ENCODE measurements at regions not wholly inside any gene's neighbourhood (a gene's known extent, or its start where the extent isn't known, plus 50 kb on each side); places are given as distances from the start of the nearest gene placed in this dataset.

DNA sequence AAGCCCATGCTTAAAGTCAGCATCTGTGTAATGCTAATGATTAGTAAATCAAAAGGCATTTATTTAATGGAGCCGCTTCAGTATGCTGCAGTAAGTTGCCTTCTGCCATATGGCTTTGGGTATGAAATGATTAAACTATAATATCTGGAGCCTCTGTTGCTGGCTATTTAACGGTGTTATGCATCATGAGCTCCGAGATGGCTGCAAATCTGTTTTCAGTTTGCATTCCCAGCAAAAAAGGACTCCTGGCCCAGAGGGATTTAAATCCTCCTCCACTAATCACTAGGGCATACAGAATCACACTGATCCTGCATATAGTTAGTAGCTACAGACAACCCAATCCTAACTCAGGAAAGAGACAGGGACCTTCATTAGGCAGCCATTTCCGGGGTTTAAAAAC lies 171.5 kb upstream of the EEA1 start:
- Histone ChIP-seq H3K4me3 (no peak overlapping the region), H3K4me1 (no peaks in the 10 kb centered on the region), H3K27ac (no peak overlapping the region), H3K36me3 (no peaks in the 10 kb centered on the region), H3K27me3 (no peaks in the 10 kb centered on the region), H3K9me3 (no peaks in the 10 kb centered on the region)
- DNase-seq (ENCODE audit: low spot score), result no peak
- TF ChIP-seq, protein P1, sequence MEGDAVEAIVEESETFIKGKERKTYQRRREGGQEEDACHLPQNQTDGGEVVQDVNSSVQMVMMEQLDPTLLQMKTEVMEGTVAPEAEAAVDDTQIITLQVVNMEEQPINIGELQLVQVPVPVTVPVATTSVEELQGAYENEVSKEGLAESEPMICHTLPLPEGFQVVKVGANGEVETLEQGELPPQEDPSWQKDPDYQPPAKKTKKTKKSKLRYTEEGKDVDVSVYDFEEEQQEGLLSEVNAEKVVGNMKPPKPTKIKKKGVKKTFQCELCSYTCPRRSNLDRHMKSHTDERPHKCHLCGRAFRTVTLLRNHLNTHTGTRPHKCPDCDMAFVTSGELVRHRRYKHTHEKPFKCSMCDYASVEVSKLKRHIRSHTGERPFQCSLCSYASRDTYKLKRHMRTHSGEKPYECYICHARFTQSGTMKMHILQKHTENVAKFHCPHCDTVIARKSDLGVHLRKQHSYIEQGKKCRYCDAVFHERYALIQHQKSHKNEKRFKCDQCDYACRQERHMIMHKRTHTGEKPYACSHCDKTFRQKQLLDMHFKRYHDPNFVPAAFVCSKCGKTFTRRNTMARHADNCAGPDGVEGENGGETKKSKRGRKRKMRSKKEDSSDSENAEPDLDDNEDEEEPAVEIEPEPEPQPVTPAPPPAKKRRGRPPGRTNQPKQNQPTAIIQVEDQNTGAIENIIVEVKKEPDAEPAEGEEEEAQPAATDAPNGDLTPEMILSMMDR (IDR thresholded peaks at IDR 0.05), result no peak

DNA sequence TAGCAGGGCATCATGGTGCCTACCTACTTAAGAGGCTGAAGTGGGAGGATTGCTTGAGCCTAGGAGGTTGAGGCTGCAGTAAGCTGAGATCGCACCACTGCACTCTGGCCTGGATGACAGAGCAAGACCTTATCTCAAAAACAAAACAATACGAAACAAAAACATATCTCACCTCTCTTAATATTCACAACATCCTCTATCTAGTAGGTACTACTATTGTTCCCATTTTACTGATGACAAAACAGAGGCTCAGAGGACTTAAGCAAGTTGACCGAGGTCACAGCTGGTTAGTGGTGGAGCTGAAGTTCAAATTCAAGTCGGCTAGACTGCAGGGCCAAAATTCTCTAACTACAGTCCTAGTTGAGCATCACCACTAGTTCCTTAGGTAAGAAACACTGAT lies 172.3 kb upstream of the EEA1 start:
- TF ChIP-seq, protein P1 (IDR thresholded peaks at IDR 0.05), result no peak
- H3K4me1 ChIP-seq, result no peaks in the 10 kb centered on the region
- H3K36me3 ChIP-seq, result no peaks in the 10 kb centered on the region
- H3K27me3 ChIP-seq, result no peaks in the 10 kb centered on the region
- H3K27ac ChIP-seq, result no peak overlapping the region
- no peak for DNase-seq (ENCODE audit: low spot score)
- no peaks in the 10 kb centered on the region for H3K9me3 ChIP-seq
- no peak overlapping the region for H3K4me3 ChIP-seq

DNA sequence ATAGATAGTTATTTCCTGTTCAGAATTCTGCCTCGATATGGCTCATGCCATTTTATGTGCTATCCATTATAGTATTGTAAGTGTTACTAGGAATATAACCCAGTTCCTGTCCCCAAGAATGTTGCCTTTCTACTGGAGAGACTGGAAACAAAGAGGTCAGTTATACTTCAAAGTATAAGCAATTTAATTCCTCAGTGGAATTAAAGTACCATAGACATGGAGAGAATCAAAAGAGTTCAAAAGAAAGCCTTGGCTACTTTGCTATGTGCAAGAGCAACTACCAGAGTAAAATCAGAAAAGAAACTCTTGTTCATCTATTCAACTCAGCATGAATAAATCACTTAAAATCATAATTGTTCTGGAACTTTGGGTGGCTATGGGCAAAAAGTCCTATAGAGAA lies 173.2 kb upstream of the EEA1 start:
- Histone ChIP-seq H3K36me3 (no peaks in the 10 kb centered on the region), H3K4me3 (no peak overlapping the region), H3K9me3 (no peaks in the 10 kb centered on the region), H3K4me1 (no peaks in the 10 kb centered on the region), H3K27ac (no peak overlapping the region), H3K27me3 (no peaks in the 10 kb centered on the region)
- TF ChIP-seq, protein P1 (IDR thresholded peaks at IDR 0.05), result no peak
- DNase-seq (ENCODE audit: low spot score), result no peak

DNA sequence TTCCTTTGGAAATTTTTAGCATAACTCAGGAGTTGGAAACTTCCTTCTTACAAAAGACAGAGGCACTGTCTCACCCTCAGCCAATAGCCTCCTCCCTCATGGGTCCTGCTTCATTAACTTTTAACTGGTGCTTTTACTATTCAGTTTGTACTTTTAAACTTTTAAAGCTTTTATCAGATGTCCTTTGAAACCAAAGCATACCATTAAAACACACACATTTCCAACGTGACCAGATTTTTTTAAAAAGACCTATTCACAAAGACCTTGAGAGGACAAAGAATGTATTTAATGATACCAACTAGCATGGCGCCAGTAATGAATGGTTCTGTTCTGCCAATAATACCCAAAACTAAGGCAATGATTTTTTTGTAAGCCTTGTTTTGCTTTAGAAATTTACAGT lies 173.6 kb upstream of the EEA1 start:
- H3K9me3 ChIP-seq, result no peaks in the 10 kb centered on the region
- H3K27ac ChIP-seq, result no peak overlapping the region
- H3K36me3 ChIP-seq, result no peaks in the 10 kb centered on the region
- H3K4me1 ChIP-seq, result no peaks in the 10 kb centered on the region
- no peak for DNase-seq (ENCODE audit: low spot score)
- TF ChIP-seq, protein P1 (IDR thresholded peaks at IDR 0.05), result no peak
- H3K27me3 ChIP-seq, result no peaks in the 10 kb centered on the region
- no peak overlapping the region for H3K4me3 ChIP-seq

DNA sequence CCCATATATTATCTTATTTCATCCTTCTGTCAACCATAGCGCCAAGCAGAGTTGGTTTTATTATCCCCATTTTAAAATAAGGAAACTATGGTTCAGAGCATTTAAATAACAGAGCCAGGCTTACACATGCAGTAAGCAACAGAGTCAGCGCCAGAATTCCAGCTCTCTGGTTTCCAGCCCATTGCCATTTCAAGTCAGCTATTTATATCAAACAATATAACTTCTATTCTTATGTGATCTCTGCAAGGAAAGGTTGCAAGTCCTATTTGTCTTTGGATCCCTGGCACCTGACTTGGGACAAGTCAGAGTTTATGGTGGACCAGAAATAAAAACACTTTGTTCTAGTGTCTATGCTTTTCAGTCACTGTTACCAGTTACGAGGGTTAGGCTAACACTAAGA lies 174.1 kb upstream of the EEA1 start:
- no peak for DNase-seq (ENCODE audit: low spot score)
- Histone ChIP-seq H3K4me3 (no peak overlapping the region), H3K9me3 (no peaks in the 10 kb centered on the region), H3K27me3 (no peaks in the 10 kb centered on the region), H3K36me3 (no peaks in the 10 kb centered on the region), H3K4me1 (no peaks in the 10 kb centered on the region), H3K27ac (no peak overlapping the region)
- TF ChIP-seq, protein P1 (IDR thresholded peaks at IDR 0.05), result no peak

DNA sequence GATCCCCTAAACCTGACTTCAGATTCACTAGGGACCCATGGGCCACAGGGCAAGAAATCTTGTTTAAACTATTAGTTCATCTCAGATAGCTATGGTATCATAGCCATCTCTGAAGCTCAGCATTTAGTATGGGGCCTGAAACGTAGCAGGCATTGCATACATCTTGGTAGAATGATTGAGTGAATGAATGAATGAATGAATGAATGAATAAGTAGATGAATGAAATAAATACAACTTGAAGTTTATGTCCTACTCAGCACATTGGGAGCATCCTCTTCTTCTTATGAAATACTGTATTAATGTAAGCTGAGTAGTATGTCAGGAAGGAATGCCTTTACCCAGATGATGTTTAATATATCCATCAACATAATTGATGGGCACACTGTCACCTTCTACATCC lies 175.4 kb upstream of the EEA1 start:
- Histone ChIP-seq H3K9me3 (no peaks in the 10 kb centered on the region), H3K4me1 (peaks cover 0 to 13% of the 10 kb centered on the region in 2 donors), H3K4me3 (no peak overlapping the region), H3K36me3 (no peaks in the 10 kb centered on the region), H3K27me3 (no peaks in the 10 kb centered on the region), H3K27ac (no peak overlapping the region)
- DNase-seq (ENCODE audit: low spot score), result no peak
- TF ChIP-seq, protein P1 (IDR thresholded peaks at IDR 0.05), result no peak
